H9 (cell line): ENCODE measurements at regions not wholly inside any gene's neighbourhood (a gene's known extent, or its start where the extent isn't known, plus 50 kb on each side); places are given as distances from the start of the nearest gene placed in this dataset.

Experiments used
- DNase-seq: peaks from one replicate; pipeline ENCODE4 v3.0.0-alpha.2; 2017
- H2AFZ ChIP-seq: one replicate; pipeline ENCODE4 v1.6.1; 2013; ENCODE audit warnings: mild to moderate bottlenecking, low read length, control low read depth, moderate library complexity
- H2AK5ac ChIP-seq: 2 replicates; pipeline ENCODE4 v1.6.1; 2013; ENCODE audit warnings: low read length, control low read depth, mixed read lengths; ENCODE audit not compliant: insufficient read length
- H2BK120ac ChIP-seq: one replicate; pipeline ENCODE4 v1.6.1; 2013; ENCODE audit warnings: low read depth, mild to moderate bottlenecking, low read length, control low read depth, inconsistent platforms; ENCODE audit not compliant: poor library complexity, severe bottlenecking
- H2BK12ac ChIP-seq: 2 replicates; pipeline ENCODE4 v1.6.1; 2013; ENCODE audit warnings: low read length, control low read depth, mixed read lengths, low read depth; ENCODE audit not compliant: insufficient read length
- H2BK15ac ChIP-seq: 2 replicates; pipeline ENCODE4 v1.6.1; 2013; ENCODE audit warnings: low read depth, low read length, control low read depth
- H2BK20ac ChIP-seq: one replicate; pipeline ENCODE4 v1.6.1; 2013; ENCODE audit warnings: low read depth, mild to moderate bottlenecking, low read length, control low read depth, inconsistent platforms; ENCODE audit not compliant: poor library complexity, severe bottlenecking
- H2BK5ac ChIP-seq: 2 replicates; pipeline ENCODE4 v1.6.1; 2013; ENCODE audit warnings: low read length, control low read depth, mixed read lengths; ENCODE audit not compliant: insufficient read length
- H3K14ac ChIP-seq: 2 replicates; pipeline ENCODE4 v1.6.1; 2013; ENCODE audit warnings: low read length, control low read depth; ENCODE audit not compliant: insufficient read depth
- H3K18ac ChIP-seq: 2 replicates; pipeline ENCODE4 v1.6.1; 2013; ENCODE audit warnings: low read depth, mild to moderate bottlenecking, mixed read lengths, low read length, control low read depth; ENCODE audit not compliant: insufficient read length
- H3K23ac ChIP-seq: 2 replicates; pipeline ENCODE4 v1.6.1; 2013; ENCODE audit warnings: low read length, control low read depth, mixed read lengths, low read depth; ENCODE audit not compliant: insufficient read length
- H3K23me2 ChIP-seq: 2 replicates; pipeline ENCODE4 v1.6.1; 2013; ENCODE audit warnings: low read depth, mild to moderate bottlenecking, mixed read lengths, low read length, control low read depth; ENCODE audit not compliant: insufficient read length, poor library complexity, severe bottlenecking
- H3K27ac ChIP-seq: 2 replicates; pipeline ENCODE4 v1.5.1; 2013; ENCODE audit warnings: low read length, control low read depth, mixed read lengths, low read depth; ENCODE audit not compliant: insufficient read length
- H3K27me3 ChIP-seq: 2 replicates; pipeline ENCODE4 v1.6.1; 2013; ENCODE audit warnings: low read length, control low read depth, inconsistent platforms; ENCODE audit not compliant: insufficient read depth
- H3K4ac ChIP-seq: 2 replicates; pipeline ENCODE4 v1.6.1; 2013; ENCODE audit warnings: low read depth, mild to moderate bottlenecking, control low read depth, inconsistent platforms, low read length, moderate library complexity
- H3K4me1 ChIP-seq: 2 replicates; pipeline ENCODE4 v1.6.1; 2013; ENCODE audit warnings: low read length, control low read depth, inconsistent platforms; ENCODE audit not compliant: insufficient read depth
- H3K4me2 ChIP-seq: 2 replicates; pipeline ENCODE4 v1.6.1; 2013; ENCODE audit warnings: low read length, control low read depth, mixed read lengths; ENCODE audit not compliant: insufficient read length, insufficient read depth
- H3K56ac ChIP-seq: 2 replicates; pipeline ENCODE4 v1.6.1; 2013; ENCODE audit warnings: low read depth, mild to moderate bottlenecking, mixed read lengths, low read length, control low read depth; ENCODE audit not compliant: insufficient read length
- H3K79me1 ChIP-seq: 2 replicates; pipeline ENCODE4 v1.6.1; 2013; ENCODE audit warnings: low read depth, mild to moderate bottlenecking, moderate library complexity, low read length, control low read depth, inconsistent platforms; ENCODE audit not compliant: insufficient read depth, poor library complexity, severe bottlenecking
- H3K79me2 ChIP-seq: 2 replicates; pipeline ENCODE4 v1.6.1; 2013; ENCODE audit warnings: low read length, control low read depth, inconsistent platforms; ENCODE audit not compliant: insufficient read depth
- H3K9ac ChIP-seq: 2 replicates; pipeline ENCODE4 v1.6.1; 2013; ENCODE audit warnings: low read length, control low read depth, mixed read lengths; ENCODE audit not compliant: insufficient read length; ENCODE audit errors: extremely low read depth
- H3K9me3 ChIP-seq: one replicate; pipeline ENCODE4 v1.6.1; 2013; ENCODE audit warnings: low read depth, low read length, inconsistent platforms; ENCODE audit not compliant: control insufficient read depth
- H3T11ph ChIP-seq: one replicate; pipeline ENCODE4 v1.6.1; 2013; ENCODE audit warnings: mild to moderate bottlenecking, low read length, control low read depth, inconsistent platforms
- H4K20me1 ChIP-seq: one replicate; pipeline ENCODE4 v1.6.1; 2013; ENCODE audit not compliant: control insufficient read depth, insufficient read length, insufficient read depth
- H4K5ac ChIP-seq: 2 replicates; pipeline ENCODE4 v1.6.1; 2013; ENCODE audit warnings: low read depth, mild to moderate bottlenecking, mixed read lengths, low read length, control low read depth; ENCODE audit not compliant: insufficient read length
- H4K8ac ChIP-seq: replicated peaks from 2 replicates; pipeline ENCODE4 v1.6.1; 2013; ENCODE audit warnings: low read length, control low read depth, mixed read lengths, low read depth; ENCODE audit not compliant: insufficient read length
- H4K91ac ChIP-seq: 2 replicates; pipeline ENCODE4 v1.6.1; 2013; ENCODE audit warnings: low read depth, mild to moderate bottlenecking, moderate library complexity, mixed read lengths, low read length, control low read depth; ENCODE audit not compliant: insufficient read length
- H3K27ac Mint-ChIP-seq, 3 experiments: 2 replicates in 2 of 3; 3 replicates in 1 of 3; pipeline ENCODE4 v1.8.0; 2020 to 2021; ENCODE audit warnings: mixed read lengths in 3 of 3, mild to moderate bottlenecking in 1 of 3, moderate library complexity in 1 of 3
- H3K27me3 Mint-ChIP-seq: 2 replicates; pipeline ENCODE4 v1.8.0; 2021; ENCODE audit warnings: low read depth, mild to moderate bottlenecking, moderate library complexity, mixed read lengths
- H3K36me3 Mint-ChIP-seq, 3 experiments: 2 replicates in 2 of 3; 3 replicates in 1 of 3; pipeline ENCODE4 v1.8.0; 2020 to 2021; ENCODE audit warnings: low read depth in 3 of 3, mixed read lengths in 3 of 3; ENCODE audit not compliant: insufficient read depth in 1 of 3
- H3K4me1 Mint-ChIP-seq, 2 experiments: 2 replicates each; pipeline ENCODE4 v1.8.0; 2020; ENCODE audit warnings: mixed read lengths in 2 of 2
- H3K4me3 Mint-ChIP-seq, 2 experiments: 2 replicates in 1 of 2; 3 replicates in 1 of 2; pipeline ENCODE4 v1.8.0; 2020 to 2021; ENCODE audit warnings: mild to moderate bottlenecking in 2 of 2, mixed read lengths in 2 of 2, moderate library complexity in 1 of 2
- H3K9me3 Mint-ChIP-seq, 2 experiments: 2 replicates in 1 of 2; 3 replicates in 1 of 2; pipeline ENCODE4 v1.8.0; 2020; ENCODE audit warnings: mild to moderate bottlenecking in 2 of 2, mixed read lengths in 2 of 2, moderate library complexity in 1 of 2
- whole genome bisulfite sequencing: extraction: QIAGEN DNeasy Blood & Tissue Kit; methylation state at CpG from one replicate; pipeline ENCODE4 v1.1.7; 2013; ENCODE audit warnings: missing lambda C conversion rate, low lambda C conversion rate, mixed read lengths; ENCODE audit not compliant: insufficient read length; ENCODE audit errors: extremely low coverage; 5-methylcytosine and 5-hydroxymethylcytosine counted together
- TF ChIP-seq, protein P1 (sequence below): fragments of 200-600 bp; sonication (generic); conservative IDR thresholded peaks from 3 replicates; pipeline ENCODE4 v1.8.0; 2021; ENCODE audit warnings: antibody characterized with exemption, mild to moderate bottlenecking

GRCh38 chr2:64386676-64387075 lies 67.3 kb upstream of the LGALSL start:
- Mint-ChIP-seq H3K36me3 (peaks cover 0 to 9% (median 0%) of the 10 kb centered on the region in 3 experiments; a peak in 2 of 7 replicates), H3K27me3 (no peaks in the 10 kb centered on the region; the same call in 1 of the 2 replicates), H3K9me3 (peaks cover 5 to 10% of the 10 kb centered on the region in 2 experiments; a peak in 3 of 5 replicates), H3K4me1 (peaks cover 11 to 13% of the 10 kb centered on the region in 2 experiments), H3K27ac (peak overlapping the region in 2 of 3 experiments; percentile 69 to 71; a peak in 4 of 7 replicates), H3K4me3 (no peak overlapping the region; a peak in 1 of 5 replicates)
- Histone ChIP-seq H4K20me1 (no peaks in the 10 kb centered on the region), H3K23me2 (no peaks in the 10 kb centered on the region), H3K23ac (no peak overlapping the region), H3K79me1 (no peaks in the 10 kb centered on the region), H4K8ac (no peak overlapping the region), H3K9ac (no peak overlapping the region), H3K56ac (no peak overlapping the region), H2AK5ac (no peak overlapping the region), H3K79me2 (no peaks in the 10 kb centered on the region), H2BK12ac (no peak overlapping the region), H3K18ac (no peak overlapping the region), H3T11ph (no peak overlapping the region), H3K4me2 (no peak overlapping the region), H2BK20ac (no peak overlapping the region), H2AFZ (no peak overlapping the region), H3K4ac (no peak overlapping the region), H2BK120ac (no peak overlapping the region), H3K9me3 (no peaks in the 10 kb centered on the region), H3K27me3 (no peaks in the 10 kb centered on the region), H2BK15ac (0 out of 2 replicates have a peak overlapping the region, but pooled peaks have one; percentile 86), H4K5ac (no peak overlapping the region), H3K14ac (no peak overlapping the region; the same call in 1 of the 2 replicates), H4K91ac (no peak overlapping the region), H3K4me1 (no peaks in the 10 kb centered on the region), H2BK5ac (no peak overlapping the region), H3K27ac (no peak overlapping the region)
- no CpG with 5 or more reads among the region's 4 CpGs for WGBS
- DNase-seq: no peak
- TF ChIP-seq, protein P1, sequence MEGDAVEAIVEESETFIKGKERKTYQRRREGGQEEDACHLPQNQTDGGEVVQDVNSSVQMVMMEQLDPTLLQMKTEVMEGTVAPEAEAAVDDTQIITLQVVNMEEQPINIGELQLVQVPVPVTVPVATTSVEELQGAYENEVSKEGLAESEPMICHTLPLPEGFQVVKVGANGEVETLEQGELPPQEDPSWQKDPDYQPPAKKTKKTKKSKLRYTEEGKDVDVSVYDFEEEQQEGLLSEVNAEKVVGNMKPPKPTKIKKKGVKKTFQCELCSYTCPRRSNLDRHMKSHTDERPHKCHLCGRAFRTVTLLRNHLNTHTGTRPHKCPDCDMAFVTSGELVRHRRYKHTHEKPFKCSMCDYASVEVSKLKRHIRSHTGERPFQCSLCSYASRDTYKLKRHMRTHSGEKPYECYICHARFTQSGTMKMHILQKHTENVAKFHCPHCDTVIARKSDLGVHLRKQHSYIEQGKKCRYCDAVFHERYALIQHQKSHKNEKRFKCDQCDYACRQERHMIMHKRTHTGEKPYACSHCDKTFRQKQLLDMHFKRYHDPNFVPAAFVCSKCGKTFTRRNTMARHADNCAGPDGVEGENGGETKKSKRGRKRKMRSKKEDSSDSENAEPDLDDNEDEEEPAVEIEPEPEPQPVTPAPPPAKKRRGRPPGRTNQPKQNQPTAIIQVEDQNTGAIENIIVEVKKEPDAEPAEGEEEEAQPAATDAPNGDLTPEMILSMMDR: no peak
